ENCODE measurements at regions not wholly inside any gene's neighbourhood (a gene's known extent, or its start where the extent isn't known, plus 50 kb on each side); places are given as distances from the start of the nearest gene placed in this dataset.

DNA sequence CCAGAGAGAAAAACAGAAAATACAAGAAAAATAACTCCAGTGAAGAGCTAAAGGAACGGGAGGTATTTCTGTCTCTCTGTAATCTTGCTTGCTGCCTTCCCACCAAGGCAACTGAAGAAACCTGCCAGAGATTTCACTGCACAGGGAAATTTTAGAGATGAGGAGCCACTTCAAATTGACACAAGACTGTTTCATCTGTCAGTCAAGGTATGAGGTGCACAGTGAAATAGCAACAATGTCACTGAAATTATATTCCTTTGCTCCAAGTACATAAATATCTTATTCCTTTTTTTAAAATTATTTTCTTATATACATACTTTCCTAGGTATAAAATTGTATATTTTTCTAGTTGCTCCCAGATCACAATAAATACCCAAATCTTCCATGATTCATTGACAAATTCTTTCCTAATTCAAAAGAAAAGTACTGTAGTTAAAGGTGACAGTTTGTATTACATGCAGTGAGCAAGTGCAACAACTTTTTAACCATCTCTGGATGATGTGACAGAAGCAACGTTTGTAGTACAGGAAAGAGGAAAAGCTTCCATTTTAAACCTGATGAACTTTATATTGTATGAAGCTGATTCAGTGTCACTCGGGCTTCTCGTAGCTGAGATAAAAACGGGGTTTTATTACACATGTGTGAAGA lies 563.4 kb downstream of the TUSC7 start:
- TF ChIP-seq, protein P1, sequence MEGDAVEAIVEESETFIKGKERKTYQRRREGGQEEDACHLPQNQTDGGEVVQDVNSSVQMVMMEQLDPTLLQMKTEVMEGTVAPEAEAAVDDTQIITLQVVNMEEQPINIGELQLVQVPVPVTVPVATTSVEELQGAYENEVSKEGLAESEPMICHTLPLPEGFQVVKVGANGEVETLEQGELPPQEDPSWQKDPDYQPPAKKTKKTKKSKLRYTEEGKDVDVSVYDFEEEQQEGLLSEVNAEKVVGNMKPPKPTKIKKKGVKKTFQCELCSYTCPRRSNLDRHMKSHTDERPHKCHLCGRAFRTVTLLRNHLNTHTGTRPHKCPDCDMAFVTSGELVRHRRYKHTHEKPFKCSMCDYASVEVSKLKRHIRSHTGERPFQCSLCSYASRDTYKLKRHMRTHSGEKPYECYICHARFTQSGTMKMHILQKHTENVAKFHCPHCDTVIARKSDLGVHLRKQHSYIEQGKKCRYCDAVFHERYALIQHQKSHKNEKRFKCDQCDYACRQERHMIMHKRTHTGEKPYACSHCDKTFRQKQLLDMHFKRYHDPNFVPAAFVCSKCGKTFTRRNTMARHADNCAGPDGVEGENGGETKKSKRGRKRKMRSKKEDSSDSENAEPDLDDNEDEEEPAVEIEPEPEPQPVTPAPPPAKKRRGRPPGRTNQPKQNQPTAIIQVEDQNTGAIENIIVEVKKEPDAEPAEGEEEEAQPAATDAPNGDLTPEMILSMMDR (IDR thresholded peaks at IDR 0.05; ENCODE audit: low read depth, low read length, missing control alignments): no peak
- H3K4me3 ChIP-seq (ENCODE audit: low read depth, low read length): no peak overlapping the region
- DNase-seq (ENCODE audit: low read depth): no peak

DNA sequence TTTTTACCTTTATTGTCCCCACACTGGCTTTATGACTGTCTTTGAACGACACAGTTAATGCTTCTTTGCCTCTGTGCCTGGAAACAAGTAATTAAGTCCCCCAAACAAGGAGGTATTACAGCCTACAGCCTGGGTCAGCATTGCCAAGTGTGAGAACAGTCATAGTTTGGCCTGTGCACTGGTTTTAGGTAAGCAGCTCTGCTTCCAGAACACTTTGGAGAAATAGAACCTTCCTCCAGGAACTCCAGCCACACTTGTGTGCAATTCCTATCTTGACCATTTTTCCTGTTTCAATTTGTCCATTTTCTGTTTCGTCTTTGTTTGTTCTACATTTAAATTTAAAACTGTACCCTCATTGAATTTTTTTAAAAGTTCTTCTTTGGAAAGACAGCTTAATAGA lies 568.2 kb downstream of the TUSC7 start:
- TF ChIP-seq, protein P1 (IDR thresholded peaks at IDR 0.05; ENCODE audit: low read depth, low read length, missing control alignments): no peak
- no peak for DNase-seq (ENCODE audit: low read depth)
- H3K4me3 ChIP-seq (ENCODE audit: low read depth, low read length): no peak overlapping the region

GRCh38 chr3:117278424-117279190 lies 569.0 kb downstream of the TUSC7 start:
- TF ChIP-seq, protein P1 (IDR thresholded peaks at IDR 0.05; ENCODE audit: low read depth, low read length, missing control alignments): no peak
- no peak overlapping the region for H3K4me3 ChIP-seq (ENCODE audit: low read depth, low read length)
- no peak for DNase-seq (ENCODE audit: low read depth)

GRCh38 chr3:117281371-117281770 lies 571.8 kb downstream of the TUSC7 start:
- TF ChIP-seq, protein P1 (IDR thresholded peaks at IDR 0.05; ENCODE audit: low read depth, low read length, missing control alignments): no peak
- no peak for DNase-seq (ENCODE audit: low read depth)
- no peak overlapping the region for H3K4me3 ChIP-seq (ENCODE audit: low read depth, low read length)

- TF ChIP-seq, protein P1 (IDR thresholded peaks at IDR 0.05; ENCODE audit: low read depth, low read length, missing control alignments): no peak
- no peak for DNase-seq (ENCODE audit: low read depth)
- no peak overlapping the region for H3K4me3 ChIP-seq (ENCODE audit: low read depth, low read length)
Observed at GRCh38 chr3:117282566-117282965, 573.0 kb downstream of the TUSC7 start.

- no peak overlapping the region for H3K4me3 ChIP-seq (ENCODE audit: low read depth, low read length)
- TF ChIP-seq, protein P1 (IDR thresholded peaks at IDR 0.05; ENCODE audit: low read depth, low read length, missing control alignments): no peak
- DNase-seq (ENCODE audit: low read depth): no peak
Observed at GRCh38 chr3:117285737-117286136, 576.2 kb downstream of the TUSC7 start.

Measured in GM12864 (cell line).